Left ventricle myocardium inferior (tissue), 1 donor: ENCODE measurements at regions not wholly inside any gene's neighbourhood (a gene's known extent, or its start where the extent isn't known, plus 50 kb on each side); places are given as distances from the start of the nearest gene placed in this dataset.

Experiments used
- DNase-seq: peaks from one replicate; pipeline ENCODE4 v3.0.0-alpha.2; 2020
- H3K27ac ChIP-seq: fragments of 200-600 bp; replicated peaks from 2 replicates; pipeline ENCODE4 v1.8.0; 2021
- H3K27me3 ChIP-seq: fragments of 200-600 bp; 2 replicates; pipeline ENCODE4 v1.8.0; 2021; ENCODE audit warnings: low read depth
- H3K36me3 ChIP-seq: fragments of 200-600 bp; 2 replicates; pipeline ENCODE4 v1.8.0; 2021
- H3K4me1 ChIP-seq: fragments of 200-600 bp; 2 replicates; pipeline ENCODE4 v1.8.0; 2021
- H3K4me3 ChIP-seq: fragments of 200-600 bp; 2 replicates; pipeline ENCODE4 v1.8.0; 2021; ENCODE audit warnings: mild to moderate bottlenecking, moderate library complexity
- H3K9me3 ChIP-seq: fragments of 200-600 bp; replicated peaks from 2 replicates; pipeline ENCODE4 v1.8.0; 2021
- intact Hi-C: fragments of 100-400 bp; cut with micrococcal nuclease; formaldehyde crosslinking; loops from one replicate; pipeline ENCODE4 v1.11.0; 2022
- TF ChIP-seq, protein P1 (sequence below): fragments of 200-600 bp; IDR thresholded peaks from 2 replicates; pipeline ENCODE4 v1.8.0; 2021; ENCODE audit warnings: antibody characterized with exemption, mild to moderate bottlenecking, borderline replicate concordance
- donor health status: DM: no; HTN: yes; CAD: no; lungs with severe emphysema.

DNA sequence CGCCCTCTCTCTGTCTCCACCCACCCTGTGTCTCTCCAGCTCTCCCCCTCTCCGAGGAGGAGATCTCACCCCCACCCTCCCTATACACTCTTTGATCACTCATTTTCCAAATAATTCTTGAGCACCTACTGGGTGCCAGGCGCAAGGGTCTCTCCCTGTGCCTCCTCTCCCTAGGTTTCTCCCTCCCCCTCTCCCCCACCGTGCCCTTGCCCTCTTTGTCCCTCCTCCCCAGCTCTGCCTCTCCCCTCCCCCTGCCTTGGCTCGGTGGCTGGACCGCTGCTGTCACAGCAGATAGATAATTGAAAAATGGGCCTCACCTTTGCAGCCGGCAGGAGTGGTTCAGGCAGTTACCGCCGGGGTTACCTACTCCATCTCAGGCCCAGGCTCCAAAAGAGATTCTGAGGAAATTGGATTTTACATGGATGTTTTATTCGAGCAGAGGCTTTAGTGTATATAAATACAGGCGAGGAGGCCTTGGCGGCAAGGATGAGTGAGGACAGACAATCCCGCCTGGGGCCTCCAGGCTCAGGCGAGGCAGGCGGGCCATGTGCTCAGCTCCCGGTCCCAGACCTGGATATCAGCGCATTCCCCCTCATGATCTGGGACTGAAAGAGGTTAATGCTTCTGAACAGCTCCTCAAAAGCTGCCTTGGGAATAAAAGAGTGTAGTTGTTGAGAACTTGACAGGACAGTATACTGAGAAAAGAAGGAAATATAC, 60.8 kb upstream of the BTRC start:
- TF ChIP-seq, protein P1, sequence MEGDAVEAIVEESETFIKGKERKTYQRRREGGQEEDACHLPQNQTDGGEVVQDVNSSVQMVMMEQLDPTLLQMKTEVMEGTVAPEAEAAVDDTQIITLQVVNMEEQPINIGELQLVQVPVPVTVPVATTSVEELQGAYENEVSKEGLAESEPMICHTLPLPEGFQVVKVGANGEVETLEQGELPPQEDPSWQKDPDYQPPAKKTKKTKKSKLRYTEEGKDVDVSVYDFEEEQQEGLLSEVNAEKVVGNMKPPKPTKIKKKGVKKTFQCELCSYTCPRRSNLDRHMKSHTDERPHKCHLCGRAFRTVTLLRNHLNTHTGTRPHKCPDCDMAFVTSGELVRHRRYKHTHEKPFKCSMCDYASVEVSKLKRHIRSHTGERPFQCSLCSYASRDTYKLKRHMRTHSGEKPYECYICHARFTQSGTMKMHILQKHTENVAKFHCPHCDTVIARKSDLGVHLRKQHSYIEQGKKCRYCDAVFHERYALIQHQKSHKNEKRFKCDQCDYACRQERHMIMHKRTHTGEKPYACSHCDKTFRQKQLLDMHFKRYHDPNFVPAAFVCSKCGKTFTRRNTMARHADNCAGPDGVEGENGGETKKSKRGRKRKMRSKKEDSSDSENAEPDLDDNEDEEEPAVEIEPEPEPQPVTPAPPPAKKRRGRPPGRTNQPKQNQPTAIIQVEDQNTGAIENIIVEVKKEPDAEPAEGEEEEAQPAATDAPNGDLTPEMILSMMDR = no peak
- no peaks in the 10 kb centered on the region for H3K9me3 ChIP-seq
- peaks cover 30% of the 10 kb centered on the region for H3K4me1 ChIP-seq
- H3K36me3 ChIP-seq = no peaks in the 10 kb centered on the region
- DNase-seq = no peak
- intact Hi-C loops = loop anchor here (10.0 kb wide), 1 partner anchor 152 kb away; no protein-coding TSS in a partner anchor
- H3K4me3 ChIP-seq = peak overlapping the region; percentile 76
- H3K27me3 ChIP-seq = peaks cover 96% of the 10 kb centered on the region
- H3K27ac ChIP-seq = peak overlapping the region; percentile 84

GRCh38 chr10:101294109-101294508, 59.9 kb upstream of the BTRC start:
- DNase-seq = no peak
- no peaks in the 10 kb centered on the region for H3K9me3 ChIP-seq
- TF ChIP-seq, protein P1 = no peak
- H3K36me3 ChIP-seq = no peaks in the 10 kb centered on the region
- no peak overlapping the region for H3K4me3 ChIP-seq
- intact Hi-C loops = loop anchor here (10.0 kb wide), 1 partner anchor 151 kb away; no protein-coding TSS in a partner anchor
- H3K27me3 ChIP-seq = peaks cover 97% of the 10 kb centered on the region
- peaks cover 33% of the 10 kb centered on the region for H3K4me1 ChIP-seq
- H3K27ac ChIP-seq = no peak overlapping the region

- Histone ChIP-seq H3K4me3 (no peak overlapping the region), H3K36me3 (no peaks in the 10 kb centered on the region), H3K9me3 (no peaks in the 10 kb centered on the region), H3K4me1 (peaks cover 33% of the 10 kb centered on the region), H3K27ac (no peak overlapping the region), H3K27me3 (peaks cover 88% of the 10 kb centered on the region)
- TF ChIP-seq, protein P1 = no peak
- DNase-seq = no peak
- intact Hi-C loops = loop anchor here (10.0 kb wide), 1 partner anchor 150 kb away; no protein-coding TSS in a partner anchor
Observed at GRCh38 chr10:101295261-101295660, 58.7 kb upstream of the BTRC start.

- TF ChIP-seq, protein P1 = peak; percentile 83
- Histone ChIP-seq H3K4me1 (peaks cover 12% of the 10 kb centered on the region), H3K9me3 (no peaks in the 10 kb centered on the region), H3K4me3 (no peak overlapping the region), H3K36me3 (no peaks in the 10 kb centered on the region), H3K27me3 (peaks cover 61% of the 10 kb centered on the region), H3K27ac (no peak overlapping the region)
- intact Hi-C loops = loop anchor here (10.0 kb wide), 1 partner anchor 147 kb away; no protein-coding TSS in a partner anchor
- peak; percentile 45 for DNase-seq
Observed at GRCh38 chr10:101297901-101298486, 56.0 kb upstream of the BTRC start.

- intact Hi-C loops = loop anchor here (10.0 kb wide), 1 partner anchor 146 kb away; no protein-coding TSS in a partner anchor
- TF ChIP-seq, protein P1 = no peak
- no peak for DNase-seq
- peaks cover 6% of the 10 kb centered on the region for H3K4me1 ChIP-seq
- no peak overlapping the region for H3K27ac ChIP-seq
- peaks cover 59% of the 10 kb centered on the region for H3K27me3 ChIP-seq
- H3K36me3 ChIP-seq = no peaks in the 10 kb centered on the region
- no peaks in the 10 kb centered on the region for H3K9me3 ChIP-seq
- H3K4me3 ChIP-seq = no peak overlapping the region
Observed at GRCh38 chr10:101299211-101299610, 54.8 kb upstream of the BTRC start.
